ENCODE measurements at regions not wholly inside any gene's neighbourhood (a gene's known extent, or its start where the extent isn't known, plus 50 kb on each side); places are given as distances from the start of the nearest gene placed in this dataset.

DNA sequence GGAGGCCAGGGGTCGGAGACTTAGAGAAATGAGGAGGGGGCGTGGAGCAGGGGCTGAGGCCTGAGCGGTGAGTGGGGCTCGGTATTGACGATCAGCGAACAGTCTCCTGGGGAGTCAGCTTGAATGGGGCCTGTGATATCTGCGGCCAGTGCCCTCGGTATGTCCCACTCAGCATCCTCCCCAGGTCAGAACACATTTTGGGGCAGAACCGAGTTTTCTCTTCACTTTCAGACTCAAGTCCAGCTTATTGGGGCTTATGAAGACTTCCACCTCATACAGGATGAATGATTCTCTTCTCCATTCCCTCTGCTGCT lies 82.6 kb downstream of the RRM2 start:
- no peak overlapping the region for H3K4me3 ChIP-seq (ENCODE audit: low read depth, low read length)
- TF ChIP-seq, protein P1, sequence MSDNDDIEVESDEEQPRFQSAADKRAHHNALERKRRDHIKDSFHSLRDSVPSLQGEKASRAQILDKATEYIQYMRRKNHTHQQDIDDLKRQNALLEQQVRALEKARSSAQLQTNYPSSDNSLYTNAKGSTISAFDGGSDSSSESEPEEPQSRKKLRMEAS (IDR thresholded peaks at IDR 0.05; ENCODE audit: low read depth, low read length) = no peak
- TF ChIP-seq MYC (IDR thresholded peaks at IDR 0.05; ENCODE audit: low read depth, low read length) (no peak), POLR2A (IDR thresholded peaks at IDR 0.05; ENCODE audit: extremely low read depth, insufficient read length) (no peak), CTCF (IDR thresholded peaks at IDR 0.05; ENCODE audit: low read depth, low read length) (no peak)
- DNase-seq (ENCODE audit: low read depth) = no peak

DNA sequence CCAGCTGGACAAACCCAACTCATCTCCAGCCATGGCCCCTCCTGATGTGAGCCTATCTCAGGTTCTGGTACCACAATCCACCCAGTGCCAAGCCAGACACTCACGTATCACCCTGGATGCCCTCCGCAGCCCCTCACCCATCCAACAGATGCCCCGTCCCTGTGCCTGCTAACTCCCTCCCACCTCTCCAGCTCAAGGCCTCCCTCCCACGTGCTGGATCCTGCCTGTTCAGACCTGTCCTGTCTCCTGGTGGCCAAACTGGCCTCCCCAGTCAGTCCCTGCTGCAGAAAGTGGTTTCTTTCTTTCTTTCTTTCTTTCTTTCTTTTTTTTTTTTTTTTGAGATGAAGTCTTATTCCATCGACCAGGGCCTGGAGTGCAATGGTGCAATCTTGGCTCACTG lies 86.2 kb downstream of the RRM2 start:
- no peak overlapping the region for H3K4me3 ChIP-seq (ENCODE audit: low read depth, low read length)
- TF ChIP-seq, protein P1 (IDR thresholded peaks at IDR 0.05; ENCODE audit: low read depth, low read length) = no peak
- TF ChIP-seq POLR2A (IDR thresholded peaks at IDR 0.05; ENCODE audit: extremely low read depth, insufficient read length) = no peak
- TF ChIP-seq CTCF (IDR thresholded peaks at IDR 0.05; ENCODE audit: low read depth, low read length) = no peak
- no peak for TF ChIP-seq MYC (IDR thresholded peaks at IDR 0.05; ENCODE audit: low read depth, low read length)

GRCh38 chr2:10209406-10209935 lies 86.9 kb downstream of the RRM2 start:
- TF ChIP-seq POLR2A (IDR thresholded peaks at IDR 0.05; ENCODE audit: extremely low read depth, insufficient read length) = no peak
- TF ChIP-seq MYC (IDR thresholded peaks at IDR 0.05; ENCODE audit: low read depth, low read length) = no peak
- TF ChIP-seq CTCF (IDR thresholded peaks at IDR 0.05; ENCODE audit: low read depth, low read length) = no peak
- TF ChIP-seq, protein P1 (IDR thresholded peaks at IDR 0.05; ENCODE audit: low read depth, low read length) = no peak
- DNase-seq (ENCODE audit: low read depth) = no peak
- H3K4me3 ChIP-seq (ENCODE audit: low read depth, low read length) = no peak overlapping the region

More for the DNA sequence above, 86.2 kb downstream of the RRM2 start:
- no peak for DNase-seq (ENCODE audit: low read depth)

DNA sequence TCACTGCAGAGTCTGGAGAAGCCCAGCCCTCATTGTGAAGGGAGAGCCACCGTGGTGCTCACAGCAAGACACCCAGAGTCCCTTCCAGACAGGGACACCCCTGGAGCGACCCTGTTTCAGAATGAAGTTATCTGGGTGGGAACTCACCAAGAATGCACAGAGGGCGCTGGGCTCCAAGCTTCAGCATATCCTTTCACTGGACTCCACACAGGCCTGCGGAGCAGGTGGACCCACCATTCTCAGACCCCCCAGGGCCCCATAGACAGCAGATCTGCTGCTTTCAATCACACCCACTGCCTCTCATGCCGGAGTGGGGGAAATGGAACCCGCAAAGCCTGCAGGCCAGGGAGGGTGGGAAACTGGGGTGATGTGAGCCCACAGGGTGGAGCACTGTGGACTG lies 87.8 kb downstream of the RRM2 start:
- TF ChIP-seq POLR2A (IDR thresholded peaks at IDR 0.05; ENCODE audit: extremely low read depth, insufficient read length) (no peak), MYC (IDR thresholded peaks at IDR 0.05; ENCODE audit: low read depth, low read length) (no peak), CTCF (IDR thresholded peaks at IDR 0.05; ENCODE audit: low read depth, low read length) (no peak)
- TF ChIP-seq, protein P1 (IDR thresholded peaks at IDR 0.05; ENCODE audit: low read depth, low read length) = no peak

GRCh38 chr2:10211844-10212422 lies 89.4 kb downstream of the RRM2 start:
- H3K4me3 ChIP-seq (ENCODE audit: low read depth, low read length) = no peak overlapping the region
- TF ChIP-seq MYC (IDR thresholded peaks at IDR 0.05; ENCODE audit: low read depth, low read length) (no peak), POLR2A (IDR thresholded peaks at IDR 0.05; ENCODE audit: extremely low read depth, insufficient read length) (no peak), CTCF (IDR thresholded peaks at IDR 0.05; ENCODE audit: low read depth, low read length) (no peak)
- TF ChIP-seq, protein P1 (IDR thresholded peaks at IDR 0.05; ENCODE audit: low read depth, low read length) = no peak
- no peak for DNase-seq (ENCODE audit: low read depth)

More for the DNA sequence above, 87.8 kb downstream of the RRM2 start:
- no peak overlapping the region for H3K4me3 ChIP-seq (ENCODE audit: low read depth, low read length)
- no peak for DNase-seq (ENCODE audit: low read depth)
